ENCODE measurements at regions not wholly inside any gene's neighbourhood (a gene's known extent, or its start where the extent isn't known, plus 50 kb on each side); places are given as distances from the start of the nearest gene placed in this dataset.

DNA sequence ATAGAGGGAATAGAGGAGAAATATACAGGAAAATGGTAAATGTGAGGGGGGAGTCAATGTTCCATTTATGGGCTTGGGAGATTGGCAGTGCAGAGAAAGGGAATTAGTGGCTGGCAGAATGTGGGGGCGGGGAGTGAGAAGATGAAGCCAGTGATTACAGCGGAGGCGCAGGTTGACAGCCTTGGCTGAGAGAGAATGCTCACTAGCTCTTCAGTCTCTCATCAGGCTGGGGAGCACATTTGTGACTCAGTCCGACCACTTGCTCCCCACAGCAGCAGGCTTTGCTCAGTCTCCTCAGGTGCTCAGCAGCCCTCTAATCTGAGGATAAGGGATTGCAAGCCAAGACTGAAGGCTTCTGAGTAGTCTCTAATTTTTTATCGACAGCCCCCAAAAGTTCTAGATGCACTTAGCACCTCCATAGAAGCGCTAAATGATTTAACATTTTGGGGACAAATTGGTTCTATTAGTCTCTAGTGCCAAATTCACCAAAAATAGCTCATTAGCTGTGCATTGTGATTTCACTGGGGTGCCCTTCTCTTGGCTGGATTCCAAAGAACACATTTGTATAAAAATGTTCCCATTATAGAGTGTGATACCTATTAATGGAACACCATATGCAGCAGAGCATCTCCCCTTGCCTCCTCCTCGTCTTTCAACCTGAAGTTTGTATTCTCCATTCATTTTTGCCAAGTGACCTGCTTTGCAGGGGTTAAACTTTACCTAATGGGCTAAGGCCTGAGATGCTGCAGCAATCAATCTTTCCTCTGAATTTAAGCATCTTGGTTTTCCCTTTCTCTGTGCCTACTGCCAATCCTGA lies 191.8 kb downstream of the ZNF326 start:
- Histone ChIP-seq H3K27me3 (peaks cover 0 to 3% of the 10 kb centered on the region in 2 donors), H3K9me3 (no peaks in the 10 kb centered on the region), H3K36me3 (no peaks in the 10 kb centered on the region), H3K4me3 (no peak overlapping the region), H3K4me1 (no peaks in the 10 kb centered on the region), H3K27ac (no peak overlapping the region)
- TF ChIP-seq, protein P1, sequence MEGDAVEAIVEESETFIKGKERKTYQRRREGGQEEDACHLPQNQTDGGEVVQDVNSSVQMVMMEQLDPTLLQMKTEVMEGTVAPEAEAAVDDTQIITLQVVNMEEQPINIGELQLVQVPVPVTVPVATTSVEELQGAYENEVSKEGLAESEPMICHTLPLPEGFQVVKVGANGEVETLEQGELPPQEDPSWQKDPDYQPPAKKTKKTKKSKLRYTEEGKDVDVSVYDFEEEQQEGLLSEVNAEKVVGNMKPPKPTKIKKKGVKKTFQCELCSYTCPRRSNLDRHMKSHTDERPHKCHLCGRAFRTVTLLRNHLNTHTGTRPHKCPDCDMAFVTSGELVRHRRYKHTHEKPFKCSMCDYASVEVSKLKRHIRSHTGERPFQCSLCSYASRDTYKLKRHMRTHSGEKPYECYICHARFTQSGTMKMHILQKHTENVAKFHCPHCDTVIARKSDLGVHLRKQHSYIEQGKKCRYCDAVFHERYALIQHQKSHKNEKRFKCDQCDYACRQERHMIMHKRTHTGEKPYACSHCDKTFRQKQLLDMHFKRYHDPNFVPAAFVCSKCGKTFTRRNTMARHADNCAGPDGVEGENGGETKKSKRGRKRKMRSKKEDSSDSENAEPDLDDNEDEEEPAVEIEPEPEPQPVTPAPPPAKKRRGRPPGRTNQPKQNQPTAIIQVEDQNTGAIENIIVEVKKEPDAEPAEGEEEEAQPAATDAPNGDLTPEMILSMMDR (IDR thresholded peaks at IDR 0.05), result no peak
- intact Hi-C loops (cut with DNase I; ENCODE audit: low total_unique reads), result no loop called here
- no peak for DNase-seq

DNA sequence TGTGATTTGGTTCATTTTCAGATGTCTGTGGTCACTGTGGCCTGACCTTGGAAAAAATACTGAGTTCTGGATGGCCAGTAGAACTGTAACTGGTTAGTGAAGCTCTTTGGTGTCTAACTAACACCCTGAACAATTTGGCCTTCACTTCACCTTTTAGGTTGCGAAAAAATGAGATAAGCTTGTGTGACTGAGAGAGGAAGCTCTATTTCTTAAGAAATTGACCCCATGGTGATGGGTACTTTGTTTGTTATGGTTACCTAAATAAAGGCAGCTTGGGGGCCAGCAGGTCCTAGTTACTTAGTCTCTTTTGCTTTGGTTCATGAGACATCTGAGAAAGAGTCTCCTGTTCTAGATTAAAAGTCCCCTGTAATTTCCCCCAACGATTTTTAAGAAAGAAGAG lies 181.6 kb downstream of the ZNF326 start:
- no peaks in the 10 kb centered on the region for H3K36me3 ChIP-seq
- no peak for DNase-seq
- no peak overlapping the region for H3K4me3 ChIP-seq
- no peak overlapping the region for H3K27ac ChIP-seq
- intact Hi-C loops (cut with DNase I; ENCODE audit: low total_unique reads), result no loop called here
- TF ChIP-seq, protein P1 (IDR thresholded peaks at IDR 0.05), result no peak
- no peaks in the 10 kb centered on the region for H3K27me3 ChIP-seq
- H3K9me3 ChIP-seq, result no peaks in the 10 kb centered on the region
- H3K4me1 ChIP-seq, result peaks cover 0 to 14% (median 0%) of the 10 kb centered on the region in 4 donors

DNA sequence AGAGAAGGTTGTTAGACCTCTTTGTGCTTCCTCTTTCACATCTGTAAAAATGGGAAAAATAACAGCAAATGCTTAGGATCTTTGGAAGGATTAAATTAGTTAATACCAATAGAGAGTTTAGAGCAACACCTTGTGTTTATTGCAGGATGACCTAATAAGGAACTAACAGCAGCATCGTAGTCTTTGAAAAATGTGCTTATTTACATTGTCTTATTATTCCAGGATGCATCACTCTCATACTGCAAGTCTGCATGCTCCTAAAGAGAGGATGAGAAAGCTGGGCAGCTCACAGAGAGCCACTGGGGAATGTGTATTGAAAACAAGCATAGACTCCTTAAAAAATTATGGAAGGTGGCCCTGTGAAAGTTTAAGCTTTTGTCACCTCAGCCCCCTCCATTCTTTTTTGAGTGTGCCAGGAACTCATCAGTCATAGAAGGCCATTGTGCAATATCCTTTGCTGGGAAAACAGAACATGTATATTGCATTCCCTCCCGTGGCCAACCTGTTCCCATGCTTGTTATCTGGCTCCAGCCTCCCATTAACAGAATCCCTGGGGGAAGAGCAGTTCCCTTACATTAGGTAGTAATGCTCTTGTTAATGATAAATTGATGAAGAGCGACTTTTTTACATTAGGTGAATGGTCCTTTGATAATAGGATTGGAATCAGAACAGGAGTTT lies 180.7 kb downstream of the ZNF326 start:
- Histone ChIP-seq H3K4me3 (no peak overlapping the region), H3K36me3 (no peaks in the 10 kb centered on the region), H3K27me3 (no peaks in the 10 kb centered on the region), H3K4me1 (peaks cover 0 to 14% (median 0%) of the 10 kb centered on the region in 4 donors), H3K27ac (no peak overlapping the region), H3K9me3 (no peaks in the 10 kb centered on the region)
- TF ChIP-seq, protein P1 (IDR thresholded peaks at IDR 0.05), result no peak
- DNase-seq, result no peak
- intact Hi-C loops (cut with DNase I; ENCODE audit: low total_unique reads), result no loop called here

DNA sequence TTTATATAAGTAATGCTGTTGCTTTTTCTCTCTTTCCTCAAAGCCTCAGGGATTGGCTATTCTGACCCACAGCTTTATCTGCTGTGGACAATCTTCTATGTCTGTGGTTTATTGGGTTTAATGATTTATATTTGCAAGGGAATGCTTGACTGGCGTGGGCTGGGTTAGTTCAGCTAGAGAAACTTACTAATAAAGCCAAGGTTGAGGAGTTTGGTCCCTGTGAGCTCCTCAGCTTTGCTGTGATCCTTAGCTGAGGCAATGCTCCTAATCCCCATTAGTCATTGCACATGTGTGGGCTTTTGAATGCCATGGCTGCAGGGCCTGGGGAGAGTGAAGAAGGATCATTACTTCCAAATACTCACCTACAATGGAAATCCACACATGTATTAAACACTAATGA lies 179.3 kb downstream of the ZNF326 start:
- DNase-seq, result no peak
- Histone ChIP-seq H3K36me3 (no peaks in the 10 kb centered on the region), H3K27ac (no peak overlapping the region), H3K9me3 (no peaks in the 10 kb centered on the region), H3K4me1 (peaks cover 0 to 14% (median 0%) of the 10 kb centered on the region in 4 donors), H3K4me3 (no peak overlapping the region), H3K27me3 (no peaks in the 10 kb centered on the region)
- TF ChIP-seq, protein P1 (IDR thresholded peaks at IDR 0.05), result no peak
- intact Hi-C loops (cut with DNase I; ENCODE audit: low total_unique reads), result no loop called here

DNA sequence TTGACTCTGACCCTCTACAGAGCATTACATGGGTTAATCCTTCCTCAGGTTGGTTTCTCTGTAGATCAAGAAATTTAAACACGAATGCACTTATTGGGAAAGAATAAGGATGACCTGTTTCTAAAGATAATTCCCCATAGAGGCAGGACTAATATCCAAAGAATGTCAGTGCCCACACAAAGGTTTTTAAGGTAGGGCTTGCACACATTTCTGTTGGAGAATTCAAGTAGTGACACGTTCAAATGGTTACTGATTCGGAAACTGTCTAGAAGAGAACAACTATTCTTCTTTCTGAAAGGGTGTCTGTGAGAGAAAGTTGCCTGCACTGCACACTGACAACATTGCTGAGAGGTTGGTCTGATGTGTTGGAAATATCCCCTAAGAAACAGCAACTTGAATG lies 167.3 kb downstream of the ZNF326 start:
- TF ChIP-seq, protein P1 (IDR thresholded peaks at IDR 0.05), result no peak
- peaks cover 0 to 5% (median 0%) of the 10 kb centered on the region in 3 donors for H3K9me3 ChIP-seq
- H3K27ac ChIP-seq, result no peak overlapping the region
- H3K4me1 ChIP-seq, result no peaks in the 10 kb centered on the region
- no peak overlapping the region for H3K4me3 ChIP-seq
- intact Hi-C loops (cut with DNase I; ENCODE audit: low total_unique reads), result no loop called here
- H3K36me3 ChIP-seq, result no peaks in the 10 kb centered on the region
- H3K27me3 ChIP-seq, result no peaks in the 10 kb centered on the region
- DNase-seq, result no peak

Measured in tibial artery (tissue), 4 donors.